ENCODE measurements at regions not wholly inside any gene's neighbourhood (a gene's known extent, or its start where the extent isn't known, plus 50 kb on each side); places are given as distances from the start of the nearest gene placed in this dataset.

DNA sequence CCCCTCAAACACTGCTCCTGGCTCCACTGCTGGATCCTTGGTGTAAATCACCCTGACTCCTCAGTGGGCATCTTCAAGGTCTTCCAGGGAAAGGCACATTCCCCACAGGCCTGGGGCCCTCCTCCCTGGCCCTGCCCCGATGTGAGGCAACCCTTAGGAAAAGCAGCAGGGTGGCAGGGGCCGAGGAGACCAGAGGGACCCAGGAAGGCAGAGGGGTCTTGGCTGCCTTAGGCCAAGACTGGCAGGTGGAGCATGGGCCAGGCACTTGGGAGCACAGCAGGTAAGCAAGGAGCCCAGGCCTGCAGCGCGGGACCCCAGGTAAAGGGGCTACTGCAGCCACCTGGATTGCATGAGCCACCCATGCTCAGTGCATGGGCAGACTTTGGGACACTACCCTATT, 96.9 kb downstream of the GYPC start:
- ATAC-seq (no peak), DNase-seq (no peak)
- peaks cover 5% of the 10 kb centered on the region for H3K4me1 ChIP-seq
- no peaks in the 10 kb centered on the region for H3K36me3 ChIP-seq (replicated peaks in 1 of 2; ENCODE audit: insufficient read depth in 1 of 2, low read depth in 2 of 2)
- no peak overlapping the region for H3K27ac ChIP-seq
- no peak for TF ChIP-seq POLR2A (IDR thresholded peaks at IDR 0.05)
- TF ChIP-seq CTCF (IDR thresholded peaks at IDR 0.05): no peak
- WGBS, 2 donors: 72 to 85% methylated on average over 3 to 4 of the region's 4 CpGs
- no peaks in the 10 kb centered on the region for H3K9me3 ChIP-seq
- intact Hi-C loops (cut with DNase I): no loop called here
- no peak overlapping the region for H3K4me3 ChIP-seq
- no peaks in the 10 kb centered on the region for H3K27me3 ChIP-seq

DNA sequence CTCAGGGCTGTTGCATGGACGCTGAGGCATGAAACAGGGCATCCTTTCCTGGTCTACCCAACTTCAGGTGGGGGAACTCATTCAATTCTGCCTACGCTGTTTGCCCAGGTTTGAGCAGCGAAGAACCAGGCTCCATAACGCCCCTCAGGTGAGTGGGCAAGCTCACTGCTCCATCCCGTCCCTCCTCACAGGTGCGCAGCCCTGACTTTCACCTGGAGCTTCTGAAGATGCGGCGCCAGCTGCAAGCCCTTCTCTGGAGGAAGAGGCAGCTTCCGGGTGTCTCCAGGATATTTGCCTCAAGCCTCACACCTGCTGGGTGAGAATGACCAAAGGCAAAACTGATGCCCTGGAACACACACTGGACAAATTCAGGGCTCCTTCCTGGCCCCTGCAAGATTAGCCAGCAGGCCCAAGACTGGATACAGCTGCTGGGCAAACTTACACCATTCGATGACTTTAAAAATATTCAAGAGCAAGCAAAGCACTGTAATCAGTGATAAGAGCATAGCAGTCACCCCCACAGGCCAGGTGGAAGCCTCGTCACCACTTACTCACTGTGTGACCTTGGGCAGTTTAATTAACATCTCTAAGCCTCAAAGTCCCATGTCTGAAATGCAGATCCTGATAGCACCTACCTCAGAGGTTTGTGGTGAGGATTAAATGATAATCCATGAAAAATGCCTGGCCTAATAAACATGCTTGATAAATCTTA, 97.7 kb downstream of the GYPC start:
- Histone ChIP-seq H3K27me3 (no peaks in the 10 kb centered on the region), H3K4me1 (peaks cover 5% of the 10 kb centered on the region), H3K9me3 (no peaks in the 10 kb centered on the region), H3K27ac (peak overlapping the region in 2 of 4 donors; percentile 26 to 50), H3K4me3 (no peak overlapping the region), H3K36me3 (replicated peaks in 1 of 2; ENCODE audit: insufficient read depth in 1 of 2, low read depth in 2 of 2) (no peaks in the 10 kb centered on the region)
- intact Hi-C loops (cut with DNase I): no loop called here
- no peak for DNase-seq
- ATAC-seq: peak; percentile 64
- TF ChIP-seq POLR2A (IDR thresholded peaks at IDR 0.05) (no peak), CTCF (IDR thresholded peaks at IDR 0.05) (no peak)
- 68 to 69% methylated on average over 7 to 9 of the region's 11 CpGs for WGBS, 2 donors

DNA sequence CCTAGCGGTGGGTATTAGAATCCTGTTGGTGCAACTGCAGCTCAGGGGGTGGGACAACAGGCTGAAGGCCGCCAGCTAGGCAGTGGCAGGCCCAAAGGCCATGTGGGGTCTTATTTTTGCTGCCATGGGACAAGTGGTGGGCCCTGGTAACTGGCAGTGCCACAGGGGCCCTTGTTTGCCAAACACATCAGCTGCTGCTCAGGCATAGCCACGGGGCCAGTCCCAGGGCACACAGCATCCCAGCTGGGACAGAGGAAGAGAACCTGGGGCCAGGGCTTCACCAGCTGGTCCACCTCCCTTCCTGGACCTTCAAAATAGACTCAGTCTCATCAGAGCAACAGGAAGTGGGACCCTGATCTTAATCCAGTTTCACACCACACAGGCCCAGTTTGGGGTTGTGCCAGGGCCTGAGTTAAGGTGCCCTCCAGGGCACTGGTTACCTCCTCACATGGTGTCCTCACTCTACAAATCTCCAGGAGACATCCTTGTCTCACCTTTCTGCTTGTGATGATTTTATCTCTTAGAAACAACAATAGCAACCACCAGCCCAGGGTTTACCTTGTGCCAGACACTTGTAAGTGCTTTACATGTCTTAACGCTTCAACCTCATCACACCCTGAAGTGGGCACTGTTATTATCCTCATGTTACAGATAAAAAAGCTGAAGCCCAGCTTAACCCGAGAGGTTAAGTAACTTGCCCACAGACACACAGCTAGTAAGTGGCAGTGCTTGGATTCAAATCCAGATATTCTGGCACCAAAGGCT, 98.5 kb downstream of the GYPC start:
- no peaks in the 10 kb centered on the region for H3K27me3 ChIP-seq
- intact Hi-C loops (cut with DNase I): no loop called here
- WGBS, 2 donors: 80 to 84% methylated on average over 4 to 5 of the region's 5 CpGs
- TF ChIP-seq POLR2A (IDR thresholded peaks at IDR 0.05) (no peak), CTCF (IDR thresholded peaks at IDR 0.05) (no peak)
- H3K27ac ChIP-seq: peak overlapping the region in 2 of 4 donors; percentile 26 to 50
- no peak for ATAC-seq
- no peaks in the 10 kb centered on the region for H3K9me3 ChIP-seq
- DNase-seq: no peak
- H3K4me3 ChIP-seq: no peak overlapping the region
- H3K4me1 ChIP-seq: peaks cover 5% of the 10 kb centered on the region
- H3K36me3 ChIP-seq (replicated peaks in 1 of 2; ENCODE audit: insufficient read depth in 1 of 2, low read depth in 2 of 2): no peaks in the 10 kb centered on the region

DNA sequence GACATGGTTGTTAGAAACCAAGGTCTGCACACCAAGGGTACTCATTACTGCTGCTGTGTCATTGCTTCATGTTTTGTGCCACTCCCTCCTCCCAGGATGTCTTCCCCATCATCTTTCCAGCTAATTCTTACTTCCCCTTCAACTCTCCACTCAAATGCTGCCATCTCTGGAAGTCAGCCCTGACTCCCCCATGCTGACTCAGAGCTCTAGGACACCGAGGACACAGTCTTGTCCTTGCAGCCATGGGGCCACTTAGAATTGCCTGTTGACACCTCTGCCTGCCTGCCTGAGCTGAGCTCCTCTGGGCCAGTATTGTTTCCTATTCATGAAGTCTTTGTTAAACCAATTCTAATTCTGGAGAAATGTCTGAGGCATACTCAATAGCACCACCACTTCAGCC, 100.2 kb downstream of the GYPC start:
- no peaks in the 10 kb centered on the region for H3K36me3 ChIP-seq (replicated peaks in 1 of 2; ENCODE audit: insufficient read depth in 1 of 2, low read depth in 2 of 2)
- ATAC-seq (no peak), DNase-seq (no peak)
- no peak overlapping the region for H3K4me3 ChIP-seq
- H3K4me1 ChIP-seq: peaks cover 5% of the 10 kb centered on the region
- 62 to 87% methylated on average over 1 of the region's 1 CpG for WGBS, 2 donors
- H3K27ac ChIP-seq: no peak overlapping the region
- intact Hi-C loops (cut with DNase I): no loop called here
- no peaks in the 10 kb centered on the region for H3K27me3 ChIP-seq
- TF ChIP-seq CTCF (IDR thresholded peaks at IDR 0.05) (no peak), POLR2A (IDR thresholded peaks at IDR 0.05) (no peak)
- H3K9me3 ChIP-seq: no peaks in the 10 kb centered on the region

All from body of pancreas (tissue), 4 donors.